K562 (cell line): ENCODE measurements at regions not wholly inside any gene's neighbourhood (a gene's known extent, or its start where the extent isn't known, plus 50 kb on each side); places are given as distances from the start of the nearest gene placed in this dataset.
A peak's percentile ranks its signal among the peaks of the same experiment; 100 is the strongest.

Source experiments
- ATAC-seq: fragments of 200-7000 bp; cut with Tn5 transposase; 3 replicates; pipeline ENCODE4 v1.9.1; 2020; ENCODE audit warnings: moderate library complexity
- BruUV-seq: library from RNA; stranded (reverse); fragments of 400-500 nt; replicated peaks from 2 replicates; lab custom pipeline; 2021; lab: Mats Ljungman, UMichigan
- CTCF ChIA-PET: fragments of 300-600 bp; formaldehyde crosslinking; extraction: SDS; loops from one replicate; lab custom pipeline; 2021; ENCODE audit warnings: low intra/inter-chr PET ratio; lab: Yijun Ruan, JAX
- POLR2A ChIA-PET: fragments of 300-600, 350-650 bp; sonication (Branson Sonifier 250); formaldehyde crosslinking; extraction: SDS; loops from one replicate; lab custom pipeline; 2021; ENCODE audit warnings: antibody characterized with exemption, inconsistent platforms; lab: Yijun Ruan, JAX
- DNase-seq, 4 experiments: peaks; one replicate each; pipeline versions ENCODE4 v3.0.0 to v3.0.0-alpha.2; 2011 to 2018; ENCODE audit warnings: low spot score in 3 of 4, mixed read lengths in 3 of 4; ENCODE audit errors: extremely low read depth in 1 of 4
- FAIRE-seq: peaks from 2 replicates; lab custom pipeline; 2011; peaks lifted over from hg19 to GRCh38; lab: Jason Lieb, UNC
- H2AFZ ChIP-seq: 2 replicates; pipeline ENCODE4 v1.6.0; 2011; ENCODE audit warnings: low read depth, low read length, control low read depth, inconsistent platforms
- H3K27ac ChIP-seq: fragments of 200-600 bp; 3 replicates; pipeline ENCODE4 v1.8.0; 2011; ENCODE audit warnings: low read depth, mild to moderate bottlenecking, control low read depth, inconsistent platforms, low read length, moderate library complexity, mixed read lengths; ENCODE audit errors: extremely low read depth
- H3K27me3 ChIP-seq, 2 experiments: fragments of 300-600 bp in 1 of 2; 2 replicates in 1 of 2; 3 replicates in 1 of 2; pipeline versions ENCODE4 v1.6.0 to v1.8.0; 2011; ENCODE audit warnings: inconsistent platforms in 2 of 2, low read length in 2 of 2, mild to moderate bottlenecking in 1 of 2, mixed read lengths in 1 of 2, moderate library complexity in 1 of 2; ENCODE audit not compliant: control insufficient read depth in 2 of 2, insufficient read depth in 2 of 2
- H3K36me3 ChIP-seq: fragments of 300-600 bp; 3 replicates; pipeline ENCODE4 v1.8.0; 2011; ENCODE audit warnings: mild to moderate bottlenecking, low read length, inconsistent platforms; ENCODE audit not compliant: control insufficient read depth, insufficient read depth
- H3K4me1 ChIP-seq, 2 experiments: fragments of 200-600 bp in 1 of 2; replicated peaks in 1 of 2; 2 replicates in 1 of 2; 3 replicates in 1 of 2; pipeline versions ENCODE4 v1.5.1 to v1.8.0; 2011; ENCODE audit warnings: inconsistent platforms in 2 of 2, low read length in 2 of 2, mild to moderate bottlenecking in 1 of 2, mixed read lengths in 1 of 2, moderate library complexity in 1 of 2; ENCODE audit not compliant: control insufficient read depth in 2 of 2, insufficient read depth in 2 of 2
- H3K4me2 ChIP-seq: 2 replicates; pipeline ENCODE4 v1.6.1; 2011; ENCODE audit warnings: low read length, control low read depth, inconsistent platforms, mixed read lengths; ENCODE audit not compliant: insufficient read depth
- H3K4me3 ChIP-seq: fragments of 200-600 bp; sonication (generic), shearing (Covaris generic); 2 replicates; pipeline ENCODE4 v1.5.1; 2016; ENCODE audit warnings: control low read depth, inconsistent platforms
- H3K79me2 ChIP-seq: fragments of 200-600 bp; 3 replicates; pipeline ENCODE4 v1.8.0; 2011; ENCODE audit warnings: low read length, inconsistent platforms; ENCODE audit not compliant: control insufficient read depth, insufficient read depth
- H3K9ac ChIP-seq, 2 experiments: 2 replicates each; pipeline versions ENCODE4 v1.6.0 to v1.6.1; 2011; ENCODE audit warnings: low read depth in 2 of 2, low read length in 2 of 2, control low read depth in 1 of 2, inconsistent platforms in 1 of 2, mild to moderate bottlenecking in 1 of 2, mixed read lengths in 1 of 2; ENCODE audit not compliant: insufficient read depth in 1 of 2
- H3K9me1 ChIP-seq: one replicate; pipeline ENCODE4 v1.6.0; 2011; ENCODE audit warnings: inconsistent platforms, mild to moderate bottlenecking, low read length, moderate library complexity; ENCODE audit not compliant: control insufficient read depth, insufficient read depth
- H3K9me3 ChIP-seq: replicated peaks from 2 replicates; pipeline ENCODE4 v1.5.1; 2011; ENCODE audit warnings: low read depth, low read length, inconsistent platforms; ENCODE audit not compliant: control insufficient read depth, insufficient read depth
- H4K20me1 ChIP-seq: replicated peaks from 2 replicates; pipeline ENCODE4 v1.6.1; 2011; ENCODE audit warnings: low read length, inconsistent platforms, mixed read lengths; ENCODE audit not compliant: control insufficient read depth, insufficient read depth
- BRF1 ChIP-seq: IDR thresholded peaks from 3 replicates; pipeline ENCODE4 v1.6.1; 2011; ENCODE audit warnings: borderline replicate concordance, mild to moderate bottlenecking; ENCODE audit not compliant: insufficient read length; ENCODE audit errors: extremely low read depth
- CBX5 ChIP-seq: IDR thresholded peaks from 2 replicates; pipeline ENCODE4 v1.6.1; 2014; ENCODE audit warnings: low read depth, borderline replicate concordance
- FUS ChIP-seq: fragments of 200-400 bp; formaldehyde crosslinking; optimal IDR thresholded peaks from 2 replicates; pipeline ENCODE3; 2017; ENCODE audit warnings: low read depth, low read length
- GATA2 ChIP-seq: sonication (generic); formaldehyde crosslinking; IDR thresholded peaks from 2 replicates; pipeline ENCODE4 v1.4.0; 2020; ENCODE audit warnings: mild to moderate bottlenecking, missing genetic modification reagents
- GTF2E2 ChIP-seq: fragments of 200-800 bp; sonication (Bioruptor generic); IDR thresholded peaks from 2 replicates; pipeline ENCODE4 v1.6.1; 2016; ENCODE audit warnings: missing genetic modification characterization, missing compliant biosample characterization
- HDAC3 ChIP-seq: fragments of 450-650 bp; IDR thresholded peaks from 2 replicates; pipeline ENCODE4 v1.6.1; 2018; ENCODE audit warnings: borderline replicate concordance, mild to moderate bottlenecking, moderate library complexity; ENCODE audit not compliant: partially characterized antibody
- KAT7 ChIP-seq: sonication (generic); formaldehyde crosslinking; IDR thresholded peaks from 2 replicates; pipeline ENCODE4 v1.8.0; 2022; ENCODE audit warnings: missing genetic modification reagents, mild to moderate bottlenecking, borderline replicate concordance
- MEIS2 ChIP-seq: fragments of 450-650 bp; IDR thresholded peaks from 2 replicates; pipeline ENCODE4 v1.6.1; 2014; ENCODE audit warnings: mild to moderate bottlenecking; ENCODE audit not compliant: partially characterized antibody
- MYC ChIP-seq, 2 experiments: fragments of 250-450 bp in 1 of 2; sonication (Bioruptor Pico) in 1 of 2; IDR thresholded peaks; 2 replicates each; pipeline versions ENCODE4 v1.5.1 to v1.6.1; 2012 to 2021; ENCODE audit warnings: low read depth in 2 of 2, borderline replicate concordance in 1 of 2, improper control_type of control experiment in 1 of 2, low read length in 1 of 2, mild to moderate bottlenecking in 1 of 2, moderate library complexity in 1 of 2
- NFE2 ChIP-seq: IDR thresholded peaks from 2 replicates; pipeline ENCODE4 v1.6.1; 2014; ENCODE audit warnings: antibody characterized with exemption, low read depth
- NFE2L1 ChIP-seq: fragments of 450-650 bp; IDR thresholded peaks from 2 replicates; pipeline ENCODE4 v1.6.1; 2016; ENCODE audit warnings: missing genetic modification characterization, low read depth, mild to moderate bottlenecking, missing compliant biosample characterization, moderate library complexity, borderline replicate concordance
- RBFOX2 ChIP-seq: fragments of 200-400 bp; formaldehyde crosslinking; IDR thresholded peaks from 2 replicates; pipeline ENCODE4 v1.6.1; 2017; ENCODE audit warnings: low read depth, mild to moderate bottlenecking, low read length, moderate library complexity
- SREBF2 ChIP-seq: sonication (generic); formaldehyde crosslinking; IDR thresholded peaks from 2 replicates; pipeline ENCODE4 v1.4.0; 2020; ENCODE audit warnings: mild to moderate bottlenecking, missing genetic modification reagents
- ZNF282 ChIP-seq: sonication (generic); formaldehyde crosslinking; IDR thresholded peaks from 2 replicates; pipeline ENCODE4 v1.8.1; 2023; ENCODE audit warnings: missing genetic modification reagents
- WGBS: fragments of 100-300 bp; shearing (Covaris generic); methylation state at CpG from one replicate; pipeline ENCODE4 v1.1.6; 2016; ENCODE audit warnings: low coverage, mixed read lengths; ENCODE audit not compliant: insufficient coverage; ENCODE audit errors: missing lambda C conversion rate; 5-methylcytosine and 5-hydroxymethylcytosine counted together
- in situ Hi-C: fragments of 300-500 bp; cut with MboI; formaldehyde crosslinking; loops from 4 replicates; pipeline ENCODE4 v1.15.0; 2018; ENCODE audit warnings: inconsistent platforms, mixed read lengths
- intact Hi-C: fragments of 100-400 bp; cut with micrococcal nuclease; formaldehyde crosslinking; loops from 2 replicates; pipeline ENCODE4 v1.14.2; 2022
- TF ChIP-seq, protein P1 (sequence below): fragments of 250-450 bp; sonication (Bioruptor Pico); IDR thresholded peaks from 2 replicates; pipeline ENCODE4 v1.4.0; 2020; ENCODE audit warnings: mild to moderate bottlenecking, moderate library complexity, borderline replicate concordance

- ATAC-seq, result no peak
- DNase-seq, result no peak
- Histone ChIP-seq H3K27me3 (no peaks in the 10 kb centered on the region), H2AFZ (no peak overlapping the region), H3K79me2 (no peaks in the 10 kb centered on the region), H3K36me3 (no peaks in the 10 kb centered on the region), H3K4me3 (no peak overlapping the region), H3K4me2 (no peak overlapping the region), H3K9me3 (no peaks in the 10 kb centered on the region), H3K9ac (no peak overlapping the region), H4K20me1 (no peaks in the 10 kb centered on the region), H3K9me1 (no peaks in the 10 kb centered on the region), H3K27ac (no peak overlapping the region), H3K4me1 (peaks cover 3 to 32% of the 10 kb centered on the region in 2 experiments; a peak in 4 of 5 replicates)
- WGBS, result 88% methylated on average over 1 of the region's 1 CpG
- intact Hi-C loops (no loop called here), in situ Hi-C loops (no loop called here)
- CTCF ChIA-PET, result no interaction called here
- TF ChIP-seq NFE2, result peak; percentile 53
- no peak for TF ChIP-seq MEIS2
- POLR2A ChIA-PET, result no interaction called here
- no peak for FAIRE-seq
- no TSS peak for BruUV-seq
These were observed 188.3 kb upstream of the SLC38A2 start for GRCh38 chr12:46560874-46561273.

GRCh38 chr12:46560089-46560488 is 187.5 kb upstream of the SLC38A2 start:
- in situ Hi-C loops, result no loop called here
- no peaks in the 10 kb centered on the region for H3K9me1 ChIP-seq
- no peak overlapping the region for H3K27ac ChIP-seq
- no peak overlapping the region for H3K4me3 ChIP-seq
- no peak for TF ChIP-seq BRF1
- no peak for TF ChIP-seq NFE2L1
- no peak for TF ChIP-seq CBX5
- no peak for TF ChIP-seq MYC (IDR thresholded peaks at IDR 0.05; ENCODE audit: low read depth, low read length)
- no peak for TF ChIP-seq MYC (CRISPR knock-in tag; IDR thresholded peaks at IDR 0.05; ENCODE audit: borderline replicate concordance, low read depth)
- TF ChIP-seq GATA2 (CRISPR knock-in tag), result no peak
- TF ChIP-seq ZNF282, result no peak
- TF ChIP-seq HDAC3, result no peak
- no peak for TF ChIP-seq KAT7 (CRISPR knock-in tag)
- no peak for TF ChIP-seq SREBF2 (CRISPR knock-in tag)
- no peak for TF ChIP-seq GTF2E2 (tag)
- TF ChIP-seq, protein P1, sequence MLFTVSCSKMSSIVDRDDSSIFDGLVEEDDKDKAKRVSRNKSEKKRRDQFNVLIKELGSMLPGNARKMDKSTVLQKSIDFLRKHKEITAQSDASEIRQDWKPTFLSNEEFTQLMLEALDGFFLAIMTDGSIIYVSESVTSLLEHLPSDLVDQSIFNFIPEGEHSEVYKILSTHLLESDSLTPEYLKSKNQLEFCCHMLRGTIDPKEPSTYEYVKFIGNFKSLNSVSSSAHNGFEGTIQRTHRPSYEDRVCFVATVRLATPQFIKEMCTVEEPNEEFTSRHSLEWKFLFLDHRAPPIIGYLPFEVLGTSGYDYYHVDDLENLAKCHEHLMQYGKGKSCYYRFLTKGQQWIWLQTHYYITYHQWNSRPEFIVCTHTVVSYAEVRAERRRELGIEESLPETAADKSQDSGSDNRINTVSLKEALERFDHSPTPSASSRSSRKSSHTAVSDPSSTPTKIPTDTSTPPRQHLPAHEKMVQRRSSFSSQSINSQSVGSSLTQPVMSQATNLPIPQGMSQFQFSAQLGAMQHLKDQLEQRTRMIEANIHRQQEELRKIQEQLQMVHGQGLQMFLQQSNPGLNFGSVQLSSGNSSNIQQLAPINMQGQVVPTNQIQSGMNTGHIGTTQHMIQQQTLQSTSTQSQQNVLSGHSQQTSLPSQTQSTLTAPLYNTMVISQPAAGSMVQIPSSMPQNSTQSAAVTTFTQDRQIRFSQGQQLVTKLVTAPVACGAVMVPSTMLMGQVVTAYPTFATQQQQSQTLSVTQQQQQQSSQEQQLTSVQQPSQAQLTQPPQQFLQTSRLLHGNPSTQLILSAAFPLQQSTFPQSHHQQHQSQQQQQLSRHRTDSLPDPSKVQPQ (CRISPR knock-in tag), result no peak
- TF ChIP-seq FUS, result no peak
- no peak for TF ChIP-seq RBFOX2
- TF ChIP-seq, all 486 proteins: peak for 0
- intact Hi-C loops, result no loop called here
- 80% methylated on average over 2 of the region's 2 CpGs for WGBS
- POLR2A ChIA-PET, result no interaction called here
- Histone ChIP-seq H3K36me3 (no peaks in the 10 kb centered on the region), H3K27me3 (no peaks in the 10 kb centered on the region), H3K9me3 (no peaks in the 10 kb centered on the region), H3K4me1 (peaks cover 3 to 37% of the 10 kb centered on the region in 2 experiments; a peak in 4 of 5 replicates), H3K4me2 (no peak overlapping the region), H2AFZ (no peak overlapping the region), H3K9ac (no peak overlapping the region), H4K20me1 (no peaks in the 10 kb centered on the region), H3K79me2 (no peaks in the 10 kb centered on the region)
- FAIRE-seq (peak; percentile 6), ATAC-seq (no peak), DNase-seq (no peak)
- no TSS peak for BruUV-seq
- CTCF ChIA-PET, result no interaction called here
